NK-92 treated with Interleukin-12 subunit alpha and Interleukin-12 subunit beta, amount 100 ng/mL, for 24 hours (cell line): ENCODE measurements at regions not wholly inside any gene's neighbourhood (a gene's known extent, or its start where the extent isn't known, plus 50 kb on each side); places are given as distances from the start of the nearest gene placed in this dataset.

Experiments
- DNase-seq: peaks from one replicate; lab custom pipeline; 2025; lab: John Stamatoyannopoulos, UW

GRCh38 chr2:19717446-19717845 lies 184.3 kb downstream of the TTC32 start:
- DNase-seq: no peak

GRCh38 chr2:19714926-19715325 lies 186.9 kb downstream of the TTC32 start:
- no peak for DNase-seq

- no peak for DNase-seq
Observed at GRCh38 chr2:19712850-19713249, 188.9 kb downstream of the TTC32 start.

- DNase-seq: peak; percentile 4
Observed at GRCh38 chr2:19711470-19712372, 190.1 kb downstream of the TTC32 start.

GRCh38 chr2:19710230-19710629 lies 191.6 kb downstream of the TTC32 start:
- no peak for DNase-seq

GRCh38 chr2:19709553-19709952 lies 192.2 kb downstream of the TTC32 start:
- no peak for DNase-seq

- no peak for DNase-seq
Observed at GRCh38 chr2:19708776-19709175, 193.0 kb downstream of the TTC32 start.

GRCh38 chr2:19706332-19706731 lies 195.5 kb downstream of the TTC32 start:
- DNase-seq: no peak

GRCh38 chr2:19702267-19702666 lies 199.5 kb downstream of the TTC32 start:
- DNase-seq: no peak

- DNase-seq: no peak
Observed at GRCh38 chr2:19700861-19701585, 200.8 kb downstream of the TTC32 start.

GRCh38 chr2:19697131-19697530 lies 204.7 kb downstream of the TTC32 start:
- no peak for DNase-seq

GRCh38 chr2:19695706-19696105 lies 206.1 kb downstream of the TTC32 start:
- DNase-seq: no peak

GRCh38 chr2:19691892-19692291 lies 209.9 kb downstream of the TTC32 start:
- no peak for DNase-seq

GRCh38 chr2:19690429-19690828 lies 211.4 kb downstream of the TTC32 start:
- DNase-seq: no peak

- no peak for DNase-seq
Observed at GRCh38 chr2:19689646-19690168, 212.1 kb downstream of the TTC32 start.

GRCh38 chr2:19688059-19688458 lies 213.7 kb downstream of the TTC32 start:
- no peak for DNase-seq

- DNase-seq: no peak
Observed at GRCh38 chr2:19687017-19687659, 214.6 kb downstream of the TTC32 start.

- DNase-seq: no peak
Observed at GRCh38 chr2:19686439-19686838, 215.3 kb downstream of the TTC32 start.

- DNase-seq: no peak
Observed at GRCh38 chr2:19685731-19686130, 216.1 kb downstream of the TTC32 start.

- no peak for DNase-seq
Observed at GRCh38 chr2:19684516-19684915, 217.3 kb downstream of the TTC32 start.

GRCh38 chr2:19683556-19683955 lies 218.2 kb downstream of the TTC32 start:
- no peak for DNase-seq

GRCh38 chr2:19682493-19682892 lies 219.3 kb downstream of the TTC32 start:
- DNase-seq: no peak
